Cardiac fibroblast (primary cell): ENCODE measurements at regions not wholly inside any gene's neighbourhood (a gene's known extent, or its start where the extent isn't known, plus 50 kb on each side); places are given as distances from the start of the nearest gene placed in this dataset.

ENCODE experiments used
- DNase-seq, 2 donors: peaks; one replicate each; pipeline versions ENCODE4 v3.0.0 to v3.0.0-alpha.2; 2010; ENCODE audit warnings: low read depth in 2 of 2
- H3K4me3 ChIP-seq, 2 donors: replicated peaks in 1 of 2; 1 replicate in 1 of 2; 2 replicates in 1 of 2; pipeline ENCODE4 v1.5.1; 2011; ENCODE audit warnings: low read depth in 2 of 2, low read length in 2 of 2, mild to moderate bottlenecking in 2 of 2, moderate library complexity in 1 of 2
- TF ChIP-seq, protein P1 (sequence below): IDR thresholded peaks from one replicate; pipeline ENCODE4 v1.5.1; 2011; ENCODE audit warnings: low read depth, mild to moderate bottlenecking, low read length, inconsistent platforms

DNA sequence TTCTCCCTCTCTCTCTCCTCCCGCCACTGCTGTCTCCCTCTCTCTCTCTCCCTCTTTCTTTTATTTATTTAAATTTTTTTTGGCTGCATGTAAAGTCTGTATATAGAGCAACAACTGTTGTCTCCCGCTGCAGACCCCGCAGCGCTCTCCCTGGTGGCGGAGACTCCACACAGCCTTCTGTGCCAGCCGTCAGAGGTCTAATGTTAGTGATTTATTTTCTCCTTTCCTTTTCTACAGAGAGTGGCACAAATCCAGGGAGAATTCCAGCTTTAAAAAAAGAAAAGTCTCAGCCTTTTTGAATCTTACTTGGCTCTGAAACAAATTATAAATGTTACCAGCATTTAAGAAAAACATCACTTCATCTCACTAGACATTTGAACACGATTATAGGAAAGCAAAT is 106.2 kb downstream of the FAM9B start:
- TF ChIP-seq, protein P1, sequence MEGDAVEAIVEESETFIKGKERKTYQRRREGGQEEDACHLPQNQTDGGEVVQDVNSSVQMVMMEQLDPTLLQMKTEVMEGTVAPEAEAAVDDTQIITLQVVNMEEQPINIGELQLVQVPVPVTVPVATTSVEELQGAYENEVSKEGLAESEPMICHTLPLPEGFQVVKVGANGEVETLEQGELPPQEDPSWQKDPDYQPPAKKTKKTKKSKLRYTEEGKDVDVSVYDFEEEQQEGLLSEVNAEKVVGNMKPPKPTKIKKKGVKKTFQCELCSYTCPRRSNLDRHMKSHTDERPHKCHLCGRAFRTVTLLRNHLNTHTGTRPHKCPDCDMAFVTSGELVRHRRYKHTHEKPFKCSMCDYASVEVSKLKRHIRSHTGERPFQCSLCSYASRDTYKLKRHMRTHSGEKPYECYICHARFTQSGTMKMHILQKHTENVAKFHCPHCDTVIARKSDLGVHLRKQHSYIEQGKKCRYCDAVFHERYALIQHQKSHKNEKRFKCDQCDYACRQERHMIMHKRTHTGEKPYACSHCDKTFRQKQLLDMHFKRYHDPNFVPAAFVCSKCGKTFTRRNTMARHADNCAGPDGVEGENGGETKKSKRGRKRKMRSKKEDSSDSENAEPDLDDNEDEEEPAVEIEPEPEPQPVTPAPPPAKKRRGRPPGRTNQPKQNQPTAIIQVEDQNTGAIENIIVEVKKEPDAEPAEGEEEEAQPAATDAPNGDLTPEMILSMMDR, result no peak
- no peak for DNase-seq
- H3K4me3 ChIP-seq, result no peak overlapping the region

DNA sequence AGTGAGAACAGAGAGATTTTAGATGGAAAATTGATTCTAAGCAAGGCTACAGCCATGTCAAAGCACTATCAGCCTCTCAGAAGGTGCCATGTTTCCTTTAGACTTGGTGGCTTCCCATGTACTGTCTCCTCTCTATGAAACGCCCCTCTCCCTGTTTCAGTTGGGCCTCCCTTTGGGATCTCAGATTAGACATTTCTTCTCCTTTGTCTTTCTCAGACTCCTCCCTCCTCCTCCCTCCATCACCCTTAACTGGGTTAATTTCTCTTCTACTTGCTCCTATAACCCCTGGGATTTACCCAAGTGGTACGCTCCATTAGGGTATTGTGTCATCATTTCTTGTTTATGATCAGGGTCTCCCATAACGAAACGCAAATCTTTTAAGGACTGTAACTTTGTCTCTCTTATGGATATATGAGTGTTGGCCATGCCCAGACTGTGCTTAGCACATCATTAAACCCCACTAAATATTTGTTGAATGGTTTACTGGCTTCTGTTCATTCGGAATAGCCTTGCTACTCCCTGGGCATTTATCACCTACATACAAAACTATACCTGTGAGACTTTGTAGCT is 106.8 kb downstream of the FAM9B start:
- TF ChIP-seq, protein P1, result no peak
- no peak overlapping the region for H3K4me3 ChIP-seq
- DNase-seq, result no peak

DNA sequence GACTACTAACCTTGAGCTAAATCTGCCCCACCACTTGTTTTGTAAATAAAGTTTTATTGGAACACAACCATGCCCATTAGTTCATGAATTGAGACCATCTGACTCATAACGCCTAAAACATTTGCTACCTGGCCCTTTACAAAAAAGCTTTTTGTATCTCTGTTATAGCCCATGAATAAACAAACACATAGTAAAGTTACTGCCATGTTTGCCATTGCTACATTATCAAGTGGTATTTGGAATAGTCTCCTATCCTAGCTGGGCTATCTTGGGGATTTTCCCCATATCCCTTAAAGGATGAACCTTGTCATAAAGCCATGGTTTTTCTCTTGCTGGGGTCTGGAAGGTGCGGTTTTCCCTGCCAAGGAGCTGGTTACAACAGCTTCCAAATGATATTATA is 112.3 kb downstream of the FAM9B start:
- H3K4me3 ChIP-seq, result no peak overlapping the region
- no peak for DNase-seq
- TF ChIP-seq, protein P1, result no peak

DNA sequence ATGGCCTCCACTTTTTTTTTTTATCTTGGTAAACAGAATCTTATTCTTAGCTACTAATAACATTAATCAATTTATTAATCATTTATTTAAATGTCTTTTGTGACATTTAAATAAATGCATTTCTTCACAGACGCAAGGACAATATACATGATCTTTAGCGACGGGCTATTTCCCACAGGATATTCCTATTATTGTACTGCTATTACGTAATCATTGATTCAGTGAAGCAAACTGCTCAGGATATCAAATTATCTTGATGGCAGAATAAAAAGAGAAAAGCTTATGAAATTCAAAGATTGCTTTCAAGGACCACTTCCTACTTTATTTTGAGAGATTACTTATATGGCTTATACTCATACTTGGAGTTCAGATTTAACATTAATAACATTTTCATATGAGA is 114.1 kb downstream of the FAM9B start:
- no peak for DNase-seq
- no peak overlapping the region for H3K4me3 ChIP-seq
- TF ChIP-seq, protein P1, result no peak

DNA sequence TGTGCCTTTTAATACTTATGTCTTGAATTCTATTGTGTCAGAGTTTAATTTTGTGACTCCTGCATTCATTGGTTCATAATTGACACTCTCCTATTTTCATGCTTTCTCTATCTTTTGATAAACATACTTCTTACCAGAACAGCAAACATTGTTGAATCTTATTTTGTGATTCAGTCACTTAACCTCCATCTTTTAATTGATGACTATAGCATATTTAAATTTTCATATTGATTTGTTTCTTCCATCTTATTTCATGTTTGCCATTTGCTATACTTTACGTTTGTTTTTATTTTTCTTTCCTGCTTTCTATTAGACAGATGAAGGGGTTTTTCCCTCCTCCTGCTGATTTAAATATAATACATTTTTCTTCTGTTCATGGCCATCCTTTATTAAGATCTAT is 115.5 kb upstream of the FAM9A start:
- no peak for DNase-seq
- no peak overlapping the region for H3K4me3 ChIP-seq
- TF ChIP-seq, protein P1, result no peak

DNA sequence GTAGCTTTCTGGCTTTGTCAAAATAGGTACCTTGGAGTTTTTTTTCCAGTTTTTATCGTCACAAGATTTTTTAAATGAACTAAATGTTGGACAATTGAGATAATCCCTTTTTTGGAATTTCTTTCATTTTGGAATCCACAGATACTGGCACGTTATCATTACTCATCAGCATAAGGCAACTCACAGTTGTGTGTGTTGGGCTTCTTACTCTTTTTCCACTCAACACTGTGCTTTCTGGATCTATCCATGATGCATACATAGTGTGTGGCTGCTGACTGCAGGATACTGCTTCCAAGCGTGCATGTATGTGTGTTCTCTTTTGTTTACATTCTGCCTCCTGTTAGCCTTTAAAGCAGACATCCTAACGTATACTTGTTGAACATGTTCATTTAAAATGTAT is 113.5 kb upstream of the FAM9A start:
- TF ChIP-seq, protein P1, result no peak
- H3K4me3 ChIP-seq, result no peak overlapping the region
- no peak for DNase-seq

DNA sequence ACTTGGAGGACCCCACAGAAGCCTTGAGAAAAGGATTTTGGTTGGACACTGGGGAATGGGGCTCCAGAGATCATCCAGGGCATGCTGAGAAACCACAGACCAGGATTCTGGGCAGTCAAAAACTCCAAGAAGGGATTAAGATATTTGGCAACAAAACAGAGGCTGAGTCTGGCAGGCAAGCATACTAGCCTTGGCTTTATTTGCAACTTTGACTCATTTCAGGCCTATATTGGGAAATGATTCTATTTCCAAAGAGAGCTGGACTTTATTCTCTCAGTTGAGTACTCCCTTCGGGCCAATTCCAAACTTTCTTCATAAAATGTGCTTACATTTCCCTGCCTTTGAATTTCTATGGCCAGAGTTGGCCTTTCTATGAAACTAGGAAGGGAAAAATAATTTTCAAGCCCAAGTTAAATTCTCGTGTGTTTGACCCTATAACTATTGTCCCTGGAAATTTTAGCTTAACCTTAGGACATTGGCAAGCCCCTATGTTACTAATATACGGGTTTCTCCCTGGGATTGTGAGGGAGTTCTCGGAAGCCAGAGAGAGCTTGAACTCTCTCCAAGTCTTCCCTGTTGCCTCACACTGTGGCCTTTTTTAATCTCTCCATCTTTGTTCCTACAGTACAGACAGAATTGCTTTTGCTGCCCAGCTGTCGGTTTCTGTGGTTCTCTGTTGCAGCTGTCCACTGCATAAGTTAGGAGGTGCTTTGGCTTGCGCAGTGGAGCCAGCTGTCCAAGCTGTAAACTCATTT is 112.6 kb upstream of the FAM9A start:
- TF ChIP-seq, protein P1, result no peak
- H3K4me3 ChIP-seq, result no peak overlapping the region
- DNase-seq, result peak; percentile 40 to 75
